Panc1 (cell line): ENCODE measurements at regions not wholly inside any gene's neighbourhood (a gene's known extent, or its start where the extent isn't known, plus 50 kb on each side); places are given as distances from the start of the nearest gene placed in this dataset.

Experiments
- POLR2AphosphoS5 ChIP-seq: IDR thresholded peaks from 2 replicates; pipeline ENCODE4 v1.6.1; 2012; ENCODE audit warnings: mild to moderate bottlenecking, low read depth, low read length, moderate library complexity
- TF ChIP-seq, protein P1 (sequence below): fragments of 450-650 bp; IDR thresholded peaks from 2 replicates; pipeline ENCODE4 v1.5.1; 2017; ENCODE audit warnings: mild to moderate bottlenecking

GRCh38 chr12:42926232-42926631 lies 336.7 kb upstream of the PRICKLE1 start:
- TF ChIP-seq, protein P1, sequence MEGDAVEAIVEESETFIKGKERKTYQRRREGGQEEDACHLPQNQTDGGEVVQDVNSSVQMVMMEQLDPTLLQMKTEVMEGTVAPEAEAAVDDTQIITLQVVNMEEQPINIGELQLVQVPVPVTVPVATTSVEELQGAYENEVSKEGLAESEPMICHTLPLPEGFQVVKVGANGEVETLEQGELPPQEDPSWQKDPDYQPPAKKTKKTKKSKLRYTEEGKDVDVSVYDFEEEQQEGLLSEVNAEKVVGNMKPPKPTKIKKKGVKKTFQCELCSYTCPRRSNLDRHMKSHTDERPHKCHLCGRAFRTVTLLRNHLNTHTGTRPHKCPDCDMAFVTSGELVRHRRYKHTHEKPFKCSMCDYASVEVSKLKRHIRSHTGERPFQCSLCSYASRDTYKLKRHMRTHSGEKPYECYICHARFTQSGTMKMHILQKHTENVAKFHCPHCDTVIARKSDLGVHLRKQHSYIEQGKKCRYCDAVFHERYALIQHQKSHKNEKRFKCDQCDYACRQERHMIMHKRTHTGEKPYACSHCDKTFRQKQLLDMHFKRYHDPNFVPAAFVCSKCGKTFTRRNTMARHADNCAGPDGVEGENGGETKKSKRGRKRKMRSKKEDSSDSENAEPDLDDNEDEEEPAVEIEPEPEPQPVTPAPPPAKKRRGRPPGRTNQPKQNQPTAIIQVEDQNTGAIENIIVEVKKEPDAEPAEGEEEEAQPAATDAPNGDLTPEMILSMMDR, result no peak
- no peak for TF ChIP-seq POLR2AphosphoS5
